Hepatocyte (in vitro differentiated cells): ENCODE measurements at regions not wholly inside any gene's neighbourhood (a gene's known extent, or its start where the extent isn't known, plus 50 kb on each side); places are given as distances from the start of the nearest gene placed in this dataset.

Experiments used
- DNase-seq: peaks from one replicate; pipeline ENCODE4 v3.0.0-alpha.2; 2016; ENCODE audit warnings: low spot score
- H2AFZ ChIP-seq: fragments of 200-600 bp; sonication (generic); 2 replicates; pipeline ENCODE4 v1.6.0; 2016; ENCODE audit warnings: antibody characterized with exemption, mild to moderate bottlenecking
- H3K27ac ChIP-seq: fragments of 200-600 bp; sonication (generic); 2 replicates; pipeline ENCODE4 v1.5.1; 2016; ENCODE audit warnings: mild to moderate bottlenecking
- H3K27me3 ChIP-seq: fragments of 200-600 bp; sonication (generic); 2 replicates; pipeline ENCODE4 v1.6.1; 2016
- H3K36me3 ChIP-seq: fragments of 200-600 bp; sonication (generic); replicated peaks from 2 replicates; pipeline ENCODE4 v1.5.1; 2016; ENCODE audit warnings: low read depth; ENCODE audit not compliant: insufficient read depth
- H3K4me1 ChIP-seq: fragments of 200-600 bp; sonication (generic); 2 replicates; pipeline ENCODE4 v1.5.1; 2016; ENCODE audit warnings: mild to moderate bottlenecking, moderate library complexity; ENCODE audit not compliant: insufficient read depth
- H3K4me2 ChIP-seq: fragments of 200-600 bp; sonication (generic); 2 replicates; pipeline ENCODE4 v1.6.0; 2016
- H3K4me3 ChIP-seq: fragments of 200-600 bp; sonication (generic); 2 replicates; pipeline ENCODE4 v1.5.1; 2016; ENCODE audit warnings: mild to moderate bottlenecking
- H3K79me2 ChIP-seq: fragments of 200-600 bp; sonication (generic); 2 replicates; pipeline ENCODE4 v1.6.0; 2017; ENCODE audit warnings: mild to moderate bottlenecking
- H3K9me2 ChIP-seq: fragments of 200-600 bp; sonication (generic); replicated peaks from 2 replicates; pipeline ENCODE4 v1.6.0; 2017; ENCODE audit warnings: mild to moderate bottlenecking; ENCODE audit not compliant: insufficient read depth
- H3K9me3 ChIP-seq: fragments of 200-600 bp; sonication (generic); 2 replicates; pipeline ENCODE4 v1.5.1; 2016; ENCODE audit warnings: low read depth, mild to moderate bottlenecking
- H4K20me1 ChIP-seq: fragments of 200-600 bp; sonication (generic); 2 replicates; pipeline ENCODE4 v1.6.0; 2016; ENCODE audit warnings: mild to moderate bottlenecking; ENCODE audit not compliant: insufficient read depth, poor library complexity, severe bottlenecking
- EZH2 ChIP-seq: fragments of 200-600 bp; sonication (generic); IDR thresholded peaks from 2 replicates; pipeline ENCODE4 v1.6.1; 2016; ENCODE audit warnings: antibody characterized with exemption, mild to moderate bottlenecking, borderline replicate concordance
- EZH2phosphoT487 ChIP-seq: fragments of 200-600 bp; sonication (generic); IDR thresholded peaks from one replicate; pipeline ENCODE4 v1.6.1; 2018; ENCODE audit warnings: antibody characterized with exemption, mild to moderate bottlenecking, low read depth, moderate library complexity; ENCODE audit not compliant: unreplicated experiment, severe bottlenecking
- WGBS: methylation state at CpG from one replicate; pipeline ENCODE4 v1.1.6; 2016; ENCODE audit warnings: low lambda C conversion rate; ENCODE audit errors: missing lambda C conversion rate; 5-methylcytosine and 5-hydroxymethylcytosine counted together
- TF ChIP-seq, protein P1 (sequence below): fragments of 200-600 bp; sonication (generic); IDR thresholded peaks from 2 replicates; pipeline ENCODE4 v1.5.1; 2016; ENCODE audit warnings: antibody characterized with exemption, mild to moderate bottlenecking; ENCODE audit not compliant: poor library complexity

GRCh38 chr3:184467171-184467570 is 87.3 kb downstream of the CHRD start:
- WGBS, result 80% methylated on average over 9 of the region's 9 CpGs
- Histone ChIP-seq H3K27me3 (no peaks in the 10 kb centered on the region), H4K20me1 (no peaks in the 10 kb centered on the region), H3K4me3 (no peak overlapping the region), H3K4me1 (no peaks in the 10 kb centered on the region), H2AFZ (no peak overlapping the region), H3K27ac (no peak overlapping the region), H3K9me3 (no peaks in the 10 kb centered on the region), H3K9me2 (no peaks in the 10 kb centered on the region), H3K4me2 (no peak overlapping the region), H3K79me2 (no peaks in the 10 kb centered on the region), H3K36me3 (no peaks in the 10 kb centered on the region)
- TF ChIP-seq EZH2 (no peak), EZH2phosphoT487 (no peak)
- TF ChIP-seq, protein P1, sequence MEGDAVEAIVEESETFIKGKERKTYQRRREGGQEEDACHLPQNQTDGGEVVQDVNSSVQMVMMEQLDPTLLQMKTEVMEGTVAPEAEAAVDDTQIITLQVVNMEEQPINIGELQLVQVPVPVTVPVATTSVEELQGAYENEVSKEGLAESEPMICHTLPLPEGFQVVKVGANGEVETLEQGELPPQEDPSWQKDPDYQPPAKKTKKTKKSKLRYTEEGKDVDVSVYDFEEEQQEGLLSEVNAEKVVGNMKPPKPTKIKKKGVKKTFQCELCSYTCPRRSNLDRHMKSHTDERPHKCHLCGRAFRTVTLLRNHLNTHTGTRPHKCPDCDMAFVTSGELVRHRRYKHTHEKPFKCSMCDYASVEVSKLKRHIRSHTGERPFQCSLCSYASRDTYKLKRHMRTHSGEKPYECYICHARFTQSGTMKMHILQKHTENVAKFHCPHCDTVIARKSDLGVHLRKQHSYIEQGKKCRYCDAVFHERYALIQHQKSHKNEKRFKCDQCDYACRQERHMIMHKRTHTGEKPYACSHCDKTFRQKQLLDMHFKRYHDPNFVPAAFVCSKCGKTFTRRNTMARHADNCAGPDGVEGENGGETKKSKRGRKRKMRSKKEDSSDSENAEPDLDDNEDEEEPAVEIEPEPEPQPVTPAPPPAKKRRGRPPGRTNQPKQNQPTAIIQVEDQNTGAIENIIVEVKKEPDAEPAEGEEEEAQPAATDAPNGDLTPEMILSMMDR, result no peak
- no peak for DNase-seq

DNA sequence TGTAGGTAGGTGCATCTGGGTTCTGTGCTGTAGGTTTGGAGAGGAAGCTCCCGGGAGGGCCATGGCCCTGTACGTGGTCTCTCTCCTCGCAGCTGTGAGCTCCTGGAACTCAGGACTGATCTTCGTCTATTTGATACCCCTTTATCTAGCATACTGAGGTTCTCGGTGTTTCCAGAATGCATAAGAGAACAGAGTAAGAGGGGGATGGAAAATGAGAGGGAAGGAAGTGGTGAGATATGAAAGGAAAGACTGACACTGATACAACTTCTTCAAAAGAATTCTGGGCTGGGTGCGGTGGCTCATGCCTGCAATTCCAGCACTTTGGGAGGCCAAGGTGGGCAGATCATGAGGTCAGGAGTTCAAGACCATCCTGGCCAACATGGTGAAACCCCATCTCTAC is 90.7 kb downstream of the CHRD start:
- no peaks in the 10 kb centered on the region for H3K4me1 ChIP-seq
- WGBS, result 84% methylated on average over 6 of the region's 6 CpGs
- no peak overlapping the region for H2AFZ ChIP-seq
- no peak overlapping the region for H3K4me2 ChIP-seq
- no peaks in the 10 kb centered on the region for H3K9me3 ChIP-seq
- no peaks in the 10 kb centered on the region for H4K20me1 ChIP-seq
- H3K27me3 ChIP-seq, result no peaks in the 10 kb centered on the region
- H3K4me3 ChIP-seq, result no peak overlapping the region
- no peak for DNase-seq
- H3K36me3 ChIP-seq, result no peaks in the 10 kb centered on the region
- H3K9me2 ChIP-seq, result no peaks in the 10 kb centered on the region
- TF ChIP-seq, protein P1, result no peak
- no peak for TF ChIP-seq EZH2phosphoT487
- no peak for TF ChIP-seq EZH2
- H3K27ac ChIP-seq, result no peak overlapping the region
- no peaks in the 10 kb centered on the region for H3K79me2 ChIP-seq

GRCh38 chr3:184471439-184471838 is 90.1 kb upstream of the EPHB3 start:
- 84% methylated on average over 3 of the region's 3 CpGs for WGBS
- DNase-seq, result no peak
- no peaks in the 10 kb centered on the region for H3K36me3 ChIP-seq
- H3K4me3 ChIP-seq, result no peak overlapping the region
- TF ChIP-seq EZH2phosphoT487, result no peak
- TF ChIP-seq, protein P1, result no peak
- TF ChIP-seq EZH2, result no peak
- H3K9me2 ChIP-seq, result no peaks in the 10 kb centered on the region
- H3K27ac ChIP-seq, result no peak overlapping the region
- no peaks in the 10 kb centered on the region for H3K4me1 ChIP-seq
- no peak overlapping the region for H2AFZ ChIP-seq
- H4K20me1 ChIP-seq, result no peaks in the 10 kb centered on the region
- no peaks in the 10 kb centered on the region for H3K9me3 ChIP-seq
- H3K79me2 ChIP-seq, result no peaks in the 10 kb centered on the region
- H3K27me3 ChIP-seq, result no peaks in the 10 kb centered on the region
- no peak overlapping the region for H3K4me2 ChIP-seq
